ENCODE measurements at regions not wholly inside any gene's neighbourhood (a gene's known extent, or its start where the extent isn't known, plus 50 kb on each side); places are given as distances from the start of the nearest gene placed in this dataset.
A peak's percentile ranks its signal among the peaks of the same experiment; 100 is the strongest.

GRCh38 chr12:123077298-123078119, 73.4 kb downstream of the PITPNM2 start:
- DNase-seq, result no peak

- DNase-seq, result peak; percentile 37
Measured at GRCh38 chr12:123076604-123077297, 74.1 kb downstream of the PITPNM2 start.

- peak; percentile 68 for DNase-seq
Measured at GRCh38 chr12:123075646-123076171, 75.2 kb downstream of the PITPNM2 start.

GRCh38 chr12:123075087-123075645, 75.7 kb downstream of the PITPNM2 start:
- no peak for DNase-seq

GRCh38 chr12:123073962-123074801, 76.7 kb downstream of the PITPNM2 start:
- DNase-seq, result no peak

GRCh38 chr12:123073292-123073691, 77.6 kb downstream of the PITPNM2 start:
- no peak for DNase-seq

- no peak for DNase-seq
Measured at GRCh38 chr12:123071857-123072256, 79.0 kb downstream of the PITPNM2 start.

GRCh38 chr12:123071099-123071800, 79.6 kb downstream of the PITPNM2 start:
- no peak for DNase-seq

- DNase-seq, result no peak
Measured at GRCh38 chr12:123070267-123071081, 80.4 kb downstream of the PITPNM2 start.

- no peak for DNase-seq
Measured at GRCh38 chr12:123069436-123070266, 81.2 kb downstream of the PITPNM2 start.

GRCh38 chr12:123067654-123068053, 83.2 kb downstream of the PITPNM2 start:
- no peak for DNase-seq

GRCh38 chr12:123066384-123066710, 84.5 kb downstream of the PITPNM2 start:
- no peak for DNase-seq

GRCh38 chr12:123065676-123066383, 85.1 kb downstream of the PITPNM2 start:
- no peak for DNase-seq

- no peak for DNase-seq
Measured at GRCh38 chr12:123064885-123065619, 84.6 kb downstream of the ARL6IP4 start.

- DNase-seq, result no peak
Measured at GRCh38 chr12:123064366-123064765, 83.9 kb downstream of the ARL6IP4 start.

- DNase-seq, result no peak
Measured at GRCh38 chr12:123063535-123063934, 83.1 kb downstream of the ARL6IP4 start.

GRCh38 chr12:123062681-123063486, 82.4 kb downstream of the ARL6IP4 start:
- no peak for DNase-seq

Data from activated gamma-delta T cell treated with Interleukin-2 at 50 U/mL for 16 hours (primary cell).